T47D (cell line): ENCODE measurements at regions not wholly inside any gene's neighbourhood (a gene's known extent, or its start where the extent isn't known, plus 50 kb on each side); places are given as distances from the start of the nearest gene placed in this dataset.
"Not testable (repeated sequence)": the region's sequence is repeated elsewhere in the genome, so short reads cannot be mapped to it uniquely, and the experiment has no call there.

Experiments used
- DNase-seq, 2 experiments: peaks; one replicate each; pipeline versions ENCODE4 v3.0.0 to v3.0.0-alpha.2; 2011 to 2012; ENCODE audit warnings: low read depth in 1 of 2, low spot score in 1 of 2
- JUND ChIP-seq: IDR thresholded peaks from 2 replicates; pipeline ENCODE4 v1.6.1; 2012; ENCODE audit warnings: low read depth
- in situ Hi-C: cut with HindIII; loops from 2 replicates; pipeline ENCODE4 v1.10.0; 2016; ENCODE audit warnings: low sequenced_read_pairs, low pct_unique_long_range_greater_than_20kb

DNA sequence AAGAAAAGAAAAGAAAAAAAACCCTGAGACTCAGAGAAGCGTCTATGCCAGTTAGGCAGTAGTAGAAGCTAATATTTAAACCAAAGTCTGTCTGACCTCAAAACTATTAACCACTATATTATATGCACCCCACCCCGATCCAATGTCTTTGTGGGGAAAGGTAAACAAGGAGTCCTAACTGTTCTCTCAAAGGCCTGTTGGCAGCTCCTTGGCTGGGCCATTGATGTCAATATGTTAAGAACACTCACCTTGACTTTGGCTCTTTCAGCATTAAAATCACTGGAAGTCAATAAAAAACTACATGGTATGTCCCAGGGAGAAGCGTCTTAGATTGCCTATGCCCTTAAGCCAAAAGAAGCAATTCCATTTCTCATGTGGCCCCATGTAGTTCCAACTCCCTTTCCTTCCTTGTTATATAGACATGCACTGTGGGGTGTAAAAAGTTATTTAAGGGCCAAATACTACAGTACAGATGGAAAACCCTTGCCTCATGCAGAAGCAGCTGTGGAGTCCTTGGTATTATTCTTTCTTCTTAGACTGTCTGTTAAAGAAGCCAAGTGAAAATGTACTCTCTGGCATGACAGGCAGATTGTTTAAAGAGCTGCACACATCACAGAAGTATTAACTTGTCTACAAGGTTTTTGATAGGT lies 308.6 kb upstream of the RPS23 start:
- in situ Hi-C loops = no loop called here
- DNase-seq = no peak
- no peak for TF ChIP-seq JUND

GRCh38 chr5:82586181-82586580 lies 308.0 kb upstream of the RPS23 start:
- in situ Hi-C loops = no loop called here
- TF ChIP-seq JUND = no peak
- no peak for DNase-seq

GRCh38 chr5:82584631-82585030 lies 306.5 kb upstream of the RPS23 start:
- no peak for TF ChIP-seq JUND
- no peak for DNase-seq

GRCh38 chr5:82583331-82583730 lies 305.2 kb upstream of the RPS23 start:
- DNase-seq, in situ Hi-C loops: not testable (repeated sequence)

More at GRCh38 chr5:82584631-82585030, 306.5 kb upstream of the RPS23 start:
- in situ Hi-C loops = no loop called here

GRCh38 chr5:82564963-82565362 lies 286.8 kb upstream of the RPS23 start:
- TF ChIP-seq JUND = no peak
- in situ Hi-C loops = no loop called here
- DNase-seq = no peak

DNA sequence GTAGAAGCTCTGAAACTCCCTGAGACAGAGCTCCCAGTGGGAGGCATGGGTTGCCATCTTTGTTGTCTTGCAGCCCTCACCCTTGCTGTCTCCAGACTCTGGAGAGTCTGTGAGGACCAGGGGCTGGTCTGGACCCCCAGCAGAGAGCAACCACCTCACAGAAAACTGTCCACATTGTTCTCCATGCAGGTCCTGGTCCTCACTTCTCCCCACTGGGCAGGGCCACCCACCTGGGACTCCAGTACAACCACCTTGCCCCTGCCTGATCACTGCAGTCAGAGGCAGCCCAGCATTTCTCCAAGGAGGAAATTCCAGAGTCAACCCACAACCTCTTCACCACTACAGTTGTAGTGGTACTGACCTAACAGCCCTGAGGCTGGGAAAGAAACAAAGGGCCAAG lies 285.6 kb upstream of the RPS23 start:
- in situ Hi-C loops = no loop called here
- no peak for DNase-seq
- TF ChIP-seq JUND = no peak

GRCh38 chr5:82562696-82563240 lies 284.6 kb upstream of the RPS23 start:
- peak in 1 of 2 experiments; percentile 7 for DNase-seq
- TF ChIP-seq JUND = no peak
- in situ Hi-C loops = no loop called here

DNA sequence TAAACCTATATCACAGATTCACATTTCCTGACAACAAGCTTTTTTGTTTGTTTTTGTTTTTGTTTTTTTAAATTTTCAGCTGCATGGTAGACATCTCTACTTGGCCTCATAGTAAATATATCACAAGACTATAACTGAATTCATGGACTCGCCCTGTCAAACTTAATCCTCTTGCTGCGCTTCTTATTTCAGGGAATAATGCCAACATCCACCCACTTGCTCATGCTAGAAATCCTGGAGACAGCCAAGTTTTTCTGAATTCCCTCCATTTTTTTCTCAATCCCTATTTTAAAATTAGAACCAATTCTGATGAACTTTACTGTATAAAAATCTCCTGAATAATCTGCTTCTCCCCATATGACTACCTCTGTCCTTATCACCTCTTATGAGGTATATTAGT lies 283.6 kb upstream of the RPS23 start:
- in situ Hi-C loops = no loop called here
- no peak for DNase-seq
- no peak for TF ChIP-seq JUND

DNA sequence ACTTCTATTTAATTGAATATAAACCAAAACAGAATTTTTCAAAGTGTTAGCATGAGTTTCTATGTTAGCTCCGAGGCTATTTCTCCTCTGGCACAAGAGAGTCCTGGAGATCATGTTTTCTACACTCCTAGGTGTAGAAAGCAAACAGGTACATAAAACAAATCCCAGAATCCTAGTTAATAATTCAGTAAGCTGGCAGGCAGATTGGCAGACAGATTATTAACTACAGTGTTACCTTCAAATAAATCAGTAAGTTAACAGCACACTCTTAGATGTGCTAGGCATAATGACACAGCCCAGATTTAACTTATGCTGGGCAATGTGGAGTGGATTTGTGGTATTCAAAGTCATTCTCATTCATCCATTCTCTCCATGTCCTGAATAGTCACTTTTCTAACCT lies 282.8 kb upstream of the RPS23 start:
- no peak for TF ChIP-seq JUND
- in situ Hi-C loops = no loop called here
- no peak for DNase-seq

DNA sequence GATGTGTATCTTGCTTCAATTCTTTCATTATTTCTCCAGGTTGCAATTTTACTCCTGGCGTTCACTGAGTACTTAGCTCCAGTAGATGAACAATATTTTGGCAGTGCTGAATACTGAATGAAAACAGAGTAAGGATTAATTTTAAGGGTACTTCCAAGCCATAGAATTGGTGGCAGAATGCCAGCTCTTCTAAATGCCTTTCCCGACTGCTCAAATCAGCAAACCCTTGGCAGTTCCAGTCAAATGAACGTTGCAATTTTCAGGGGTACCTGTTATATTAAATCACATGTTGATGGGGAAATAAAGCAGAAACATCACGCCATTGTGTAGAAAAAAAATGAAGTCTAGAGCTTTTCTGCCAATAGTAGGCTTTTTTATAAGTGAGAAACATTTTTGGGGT lies 282.4 kb upstream of the RPS23 start:
- in situ Hi-C loops = no loop called here
- DNase-seq = no peak
- TF ChIP-seq JUND = no peak

DNA sequence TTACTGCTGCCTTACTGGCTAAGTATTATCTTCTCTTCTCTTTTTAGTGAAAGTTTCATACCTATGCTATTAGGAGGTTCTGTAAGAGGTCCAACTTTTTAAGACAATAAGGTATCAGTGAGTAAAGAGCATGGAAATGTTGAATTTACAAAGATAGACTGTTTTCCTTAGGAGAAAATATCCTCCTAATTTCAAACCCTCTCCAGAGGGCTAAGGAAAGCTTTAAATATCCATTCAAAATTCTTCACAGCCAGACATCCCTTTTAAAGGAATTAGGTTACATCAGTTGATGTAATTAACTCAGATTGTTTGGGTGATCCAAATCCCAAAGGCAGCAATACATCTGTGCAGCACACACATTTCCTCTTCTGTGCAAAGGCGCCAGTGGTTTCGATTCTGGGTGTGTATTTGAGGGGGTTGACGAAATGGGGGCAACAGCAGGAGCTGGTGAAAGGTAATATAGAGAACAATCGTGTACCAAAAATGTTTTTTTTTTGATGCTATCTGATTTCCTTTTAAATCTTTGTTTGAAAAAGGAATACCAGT lies 273.8 kb upstream of the RPS23 start:
- no peak for TF ChIP-seq JUND
- in situ Hi-C loops = no loop called here
- DNase-seq = no peak

GRCh38 chr5:82551192-82551591 lies 273.0 kb upstream of the RPS23 start:
- in situ Hi-C loops = no loop called here
- no peak for DNase-seq
- TF ChIP-seq JUND = no peak

DNA sequence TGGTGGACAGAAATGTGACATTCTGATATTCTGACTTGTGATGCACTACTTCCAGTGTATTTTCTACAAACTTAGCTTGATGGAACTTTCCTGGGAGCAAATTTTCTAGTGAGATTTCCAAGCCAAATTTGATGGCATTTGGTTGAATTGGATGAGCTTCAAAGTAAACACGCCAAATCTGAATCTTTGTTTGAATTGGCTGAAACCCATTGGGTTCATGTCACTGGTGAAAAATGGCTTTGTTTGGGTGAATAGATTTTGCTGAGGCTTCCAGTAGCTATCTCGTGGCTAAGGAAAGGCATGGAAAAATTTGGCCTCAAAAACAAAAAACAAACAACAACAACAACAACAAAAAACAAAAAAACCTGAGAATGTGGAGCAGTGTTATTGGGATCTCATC lies 271.1 kb upstream of the RPS23 start:
- in situ Hi-C loops = no loop called here
- DNase-seq = no peak
- TF ChIP-seq JUND = no peak

DNA sequence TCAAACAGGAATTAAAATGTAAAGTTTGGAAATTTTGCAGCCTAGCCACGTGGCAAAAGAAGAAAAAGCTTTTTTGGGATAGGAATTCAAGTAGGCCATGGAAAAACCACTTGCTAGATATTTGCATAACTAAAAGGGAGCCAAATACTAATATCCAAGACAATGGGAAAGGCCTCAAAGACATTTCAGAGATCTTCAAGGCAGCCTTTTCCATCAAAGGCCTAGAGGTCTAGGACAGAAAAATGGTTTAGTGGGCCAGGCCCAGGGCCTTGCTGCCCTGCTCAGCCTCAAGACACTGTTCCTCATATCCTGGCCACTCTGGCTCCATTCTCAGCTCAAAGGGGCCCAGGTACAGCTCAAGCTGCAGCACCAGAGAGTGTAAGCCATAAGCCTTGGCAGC lies 265.9 kb upstream of the RPS23 start:
- DNase-seq = no peak
- TF ChIP-seq JUND = no peak
- in situ Hi-C loops = no loop called here
